Colonic mucosa (tissue), 4 donors: ENCODE measurements at regions not wholly inside any gene's neighbourhood (a gene's known extent, or its start where the extent isn't known, plus 50 kb on each side); places are given as distances from the start of the nearest gene placed in this dataset.

ENCODE experiments used
- DNase-seq: peaks from one replicate; pipeline ENCODE4 v3.0.0-alpha.2; 2020
- H3K27ac ChIP-seq: fragments of 200-600 bp; one replicate; pipeline ENCODE4 v1.8.0; 2021
- H3K27me3 ChIP-seq: fragments of 200-600 bp; one replicate; pipeline ENCODE4 v1.8.0; 2021
- H3K36me3 ChIP-seq: fragments of 200-600 bp; one replicate; pipeline ENCODE4 v1.8.0; 2021
- H3K4me1 ChIP-seq: fragments of 200-600 bp; one replicate; pipeline ENCODE4 v1.8.0; 2021; ENCODE audit warnings: mild to moderate bottlenecking
- H3K4me3 ChIP-seq: fragments of 200-600 bp; one replicate; pipeline ENCODE4 v1.8.0; 2021
- H3K9ac ChIP-seq, 2 donors: one replicate each; pipeline ENCODE4 v1.7.0; 2013; ENCODE audit warnings: control low read depth in 2 of 2, low read depth in 2 of 2, low read length in 2 of 2
- H3K9me3 ChIP-seq: fragments of 200-600 bp; one replicate; pipeline ENCODE4 v1.8.0; 2021
- CTCF ChIP-seq: fragments of 200-600 bp; IDR thresholded peaks from one replicate; pipeline ENCODE4 v1.8.0; 2022; ENCODE audit warnings: antibody characterized with exemption, mild to moderate bottlenecking
- intact Hi-C: fragments of 100-400 bp; cut with DNase I; formaldehyde crosslinking; loops from one replicate; pipeline ENCODE4 v1.14.1; 2022
- donor health status: healthy.
- donor health status: DM: no; HTN: no; CAD: no.
- donor health status: DM: no; HTN: no; CAD: no.

GRCh38 chr7:25750744-25751508 is 401.1 kb upstream of the NFE2L3 start:
- no peaks in the 10 kb centered on the region for H3K27me3 ChIP-seq
- no peak overlapping the region for H3K9ac ChIP-seq
- H3K4me1 ChIP-seq: no peaks in the 10 kb centered on the region
- H3K9me3 ChIP-seq: no peaks in the 10 kb centered on the region
- TF ChIP-seq CTCF: no peak
- H3K27ac ChIP-seq: peak overlapping the region; percentile 0
- intact Hi-C loops: no loop called here
- H3K36me3 ChIP-seq: no peaks in the 10 kb centered on the region
- no peak for DNase-seq
- H3K4me3 ChIP-seq: no peak overlapping the region

- TF ChIP-seq CTCF: no peak
- no peaks in the 10 kb centered on the region for H3K36me3 ChIP-seq
- H3K4me3 ChIP-seq: no peak overlapping the region
- no peaks in the 10 kb centered on the region for H3K27me3 ChIP-seq
- no peak overlapping the region for H3K27ac ChIP-seq
- intact Hi-C loops: no loop called here
- DNase-seq: no peak
- no peaks in the 10 kb centered on the region for H3K9me3 ChIP-seq
- no peak overlapping the region for H3K9ac ChIP-seq
- H3K4me1 ChIP-seq: no peaks in the 10 kb centered on the region
These were observed 399.8 kb upstream of the NFE2L3 start for GRCh38 chr7:25752154-25752553.

- DNase-seq: no peak
- Histone ChIP-seq H3K9ac (no peak overlapping the region), H3K27ac (no peak overlapping the region), H3K4me3 (no peak overlapping the region), H3K27me3 (no peaks in the 10 kb centered on the region), H3K9me3 (no peaks in the 10 kb centered on the region), H3K4me1 (no peaks in the 10 kb centered on the region), H3K36me3 (no peaks in the 10 kb centered on the region)
- TF ChIP-seq CTCF: no peak
- intact Hi-C loops: no loop called here
These were observed 398.8 kb upstream of the NFE2L3 start for GRCh38 chr7:25752967-25753791.

- no peak for DNase-seq
- no peak overlapping the region for H3K27ac ChIP-seq
- no peak overlapping the region for H3K4me3 ChIP-seq
- no peaks in the 10 kb centered on the region for H3K27me3 ChIP-seq
- H3K4me1 ChIP-seq: no peaks in the 10 kb centered on the region
- H3K9me3 ChIP-seq: no peaks in the 10 kb centered on the region
- no peaks in the 10 kb centered on the region for H3K36me3 ChIP-seq
- intact Hi-C loops: no loop called here
- no peak overlapping the region for H3K9ac ChIP-seq
- no peak for TF ChIP-seq CTCF
These were observed 398.2 kb upstream of the NFE2L3 start for GRCh38 chr7:25753837-25754236.

- TF ChIP-seq CTCF: no peak
- no peak for DNase-seq
- H3K9ac ChIP-seq: no peak overlapping the region
- no peaks in the 10 kb centered on the region for H3K27me3 ChIP-seq
- no peak overlapping the region for H3K27ac ChIP-seq
- no peak overlapping the region for H3K4me3 ChIP-seq
- no peaks in the 10 kb centered on the region for H3K9me3 ChIP-seq
- H3K4me1 ChIP-seq: no peaks in the 10 kb centered on the region
- no peaks in the 10 kb centered on the region for H3K36me3 ChIP-seq
- intact Hi-C loops: no loop called here
These were observed 397.7 kb upstream of the NFE2L3 start for GRCh38 chr7:25754333-25754732.
